Sigmoid colon (tissue), 6 donors: ENCODE measurements at regions not wholly inside any gene's neighbourhood (a gene's known extent, or its start where the extent isn't known, plus 50 kb on each side); places are given as distances from the start of the nearest gene placed in this dataset.

Experiments
- DNase-seq: peaks from one replicate; pipeline ENCODE4 v3.0.0-alpha.2; 2019
- H3K27ac ChIP-seq, 4 donors: fragments of 200-600 bp; sonication (generic); one replicate each; pipeline ENCODE4 v1.5.1; 2016 to 2019; ENCODE audit warnings: mild to moderate bottlenecking in 1 of 4
- H3K27me3 ChIP-seq, 3 donors: fragments of 200-600 bp; sonication (generic); one replicate each; pipeline ENCODE4 v1.5.1; 2019; ENCODE audit warnings: mild to moderate bottlenecking in 1 of 3
- H3K36me3 ChIP-seq, 4 donors: fragments of 200-600 bp; sonication (generic); one replicate each; pipeline ENCODE4 v1.5.1; 2016 to 2019
- H3K4me1 ChIP-seq, 4 donors: fragments of 200-600 bp; sonication (generic); one replicate each; pipeline ENCODE4 v1.5.1; 2017 to 2019
- H3K4me3 ChIP-seq, 4 donors: fragments of 200-600 bp; sonication (generic); one replicate each; pipeline ENCODE4 v1.5.1; 2017 to 2019; ENCODE audit warnings: mild to moderate bottlenecking in 2 of 4, moderate library complexity in 1 of 4
- H3K9me3 ChIP-seq, 4 donors: fragments of 200-600 bp in 3 of 4; sonication (generic) in 3 of 4; one replicate each; pipeline versions ENCODE4 v1.5.1 to v1.6.1; 2013 to 2019
- CTCF ChIP-seq, 4 experiments: fragments of 450-650 bp in 3 of 4; fragments of 200-600 bp in 1 of 4; IDR thresholded peaks; one replicate each; pipeline ENCODE4 v1.5.1; 2016 to 2019; ENCODE audit warnings: antibody characterized with exemption in 4 of 4, mild to moderate bottlenecking in 3 of 4, moderate library complexity in 2 of 4
- EP300 ChIP-seq, 4 donors: sonication (generic); formaldehyde crosslinking; IDR thresholded peaks; one replicate each; pipeline ENCODE4 v1.6.1; 2017; ENCODE audit warnings: antibody characterized with exemption in 4 of 4
- POLR2A ChIP-seq, 2 donors: fragments of 450-650 bp; IDR thresholded peaks; one replicate each; pipeline ENCODE4 v1.6.1; 2016; ENCODE audit warnings: antibody characterized with exemption in 2 of 2, mild to moderate bottlenecking in 2 of 2, moderate library complexity in 2 of 2
- POLR2AphosphoS5 ChIP-seq, 4 donors: sonication (generic); formaldehyde crosslinking; IDR thresholded peaks; one replicate each; pipeline ENCODE4 v1.6.1; 2017; ENCODE audit warnings: antibody characterized with exemption in 4 of 4
- WGBS, 2 donors: extraction: QIAGEN DNeasy Blood & Tissue Kit; methylation state at CpG; one replicate each; pipeline ENCODE4 v1.1.7; 2013; 5-methylcytosine and 5-hydroxymethylcytosine counted together
- intact Hi-C: fragments of 100-400 bp; cut with DNase I; formaldehyde crosslinking; loops from one replicate; pipeline ENCODE4 v1.15.1; 2023
- donor health status: healthy with polysubstance abuse.
- donor health status: healthy.

DNA sequence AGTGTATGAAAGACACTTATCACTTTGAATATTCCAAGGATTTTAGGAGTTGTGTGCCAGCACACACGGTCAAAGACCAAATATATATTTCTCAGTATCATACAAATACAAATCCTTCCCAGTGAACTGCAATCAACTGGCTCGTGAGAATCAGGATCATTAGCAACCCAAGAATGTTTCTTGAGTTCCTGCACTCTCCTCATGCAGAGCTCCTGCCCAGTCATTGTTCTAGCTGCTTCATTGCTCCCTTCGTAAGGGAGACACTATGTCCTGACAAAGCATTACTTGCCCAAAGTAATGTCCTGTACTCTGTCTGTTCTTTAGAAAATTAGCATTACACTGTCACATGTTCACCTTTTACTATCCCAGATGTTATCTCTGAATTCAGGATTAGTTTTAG, 92.0 kb upstream of the SLC4A7 start:
- Histone ChIP-seq H3K4me1 (peaks cover 0 to 15% (median 11%) of the 10 kb centered on the region in 4 donors), H3K27ac (no peak overlapping the region), H3K4me3 (no peak overlapping the region), H3K9me3 (no peaks in the 10 kb centered on the region), H3K27me3 (no peaks in the 10 kb centered on the region), H3K36me3 (no peaks in the 10 kb centered on the region)
- DNase-seq = no peak
- intact Hi-C loops = no loop called here
- TF ChIP-seq EP300 (IDR thresholded peaks at IDR 0.05) (no peak), POLR2A (IDR thresholded peaks at IDR 0.05) (no peak), CTCF (IDR thresholded peaks at IDR 0.05) (no peak), POLR2AphosphoS5 (IDR thresholded peaks at IDR 0.05) (no peak)
- 77 to 89% methylated on average over 3 of the region's 3 CpGs for WGBS, 2 donors

GRCh38 chr3:27575499-27575898, 91.3 kb upstream of the SLC4A7 start:
- Histone ChIP-seq H3K27ac (no peak overlapping the region), H3K9me3 (no peaks in the 10 kb centered on the region), H3K36me3 (no peaks in the 10 kb centered on the region), H3K27me3 (no peaks in the 10 kb centered on the region), H3K4me3 (no peak overlapping the region), H3K4me1 (peaks cover 0 to 21% (median 18%) of the 10 kb centered on the region in 4 donors)
- intact Hi-C loops = no loop called here
- 61 to 77% methylated on average over 3 of the region's 3 CpGs for WGBS, 2 donors
- no peak for DNase-seq
- no peak for TF ChIP-seq CTCF (IDR thresholded peaks at IDR 0.05)
- TF ChIP-seq POLR2AphosphoS5 (IDR thresholded peaks at IDR 0.05) = no peak
- TF ChIP-seq EP300 (IDR thresholded peaks at IDR 0.05) = no peak
- no peak for TF ChIP-seq POLR2A (IDR thresholded peaks at IDR 0.05)

DNA sequence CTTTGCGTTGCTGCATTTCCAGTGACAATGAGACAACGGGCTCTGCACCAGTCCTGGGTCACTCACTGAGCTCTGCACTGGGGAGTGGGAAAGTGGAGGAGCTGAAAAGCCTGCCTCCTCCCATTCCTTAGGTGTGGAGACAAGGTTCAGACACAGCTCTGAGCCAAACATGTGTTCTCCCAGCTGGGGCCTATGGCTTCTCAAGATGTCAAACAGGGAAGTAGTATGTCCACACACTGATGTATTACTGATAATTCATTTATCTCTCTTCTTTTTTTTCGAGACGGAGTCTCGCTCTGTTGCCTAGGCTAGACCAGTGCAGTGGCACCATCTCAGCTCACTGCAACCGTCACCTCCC, 90.2 kb upstream of the SLC4A7 start:
- no peaks in the 10 kb centered on the region for H3K27me3 ChIP-seq
- H3K9me3 ChIP-seq = no peaks in the 10 kb centered on the region
- H3K36me3 ChIP-seq = no peaks in the 10 kb centered on the region
- TF ChIP-seq POLR2AphosphoS5 (IDR thresholded peaks at IDR 0.05) (no peak), POLR2A (IDR thresholded peaks at IDR 0.05) (no peak), EP300 (IDR thresholded peaks at IDR 0.05) (no peak), CTCF (IDR thresholded peaks at IDR 0.05) (no peak)
- intact Hi-C loops = loop anchor here (5.0 kb wide), 2 partner anchors 58 to 252 kb away; no protein-coding TSS in a partner anchor
- H3K4me1 ChIP-seq = peaks cover 0 to 31% (median 28%) of the 10 kb centered on the region in 4 donors
- 63 to 78% methylated on average over 6 of the region's 6 CpGs for WGBS, 2 donors
- no peak overlapping the region for H3K4me3 ChIP-seq
- no peak for DNase-seq
- peak overlapping the region in 1 of 4 donors; percentile 30 for H3K27ac ChIP-seq

DNA sequence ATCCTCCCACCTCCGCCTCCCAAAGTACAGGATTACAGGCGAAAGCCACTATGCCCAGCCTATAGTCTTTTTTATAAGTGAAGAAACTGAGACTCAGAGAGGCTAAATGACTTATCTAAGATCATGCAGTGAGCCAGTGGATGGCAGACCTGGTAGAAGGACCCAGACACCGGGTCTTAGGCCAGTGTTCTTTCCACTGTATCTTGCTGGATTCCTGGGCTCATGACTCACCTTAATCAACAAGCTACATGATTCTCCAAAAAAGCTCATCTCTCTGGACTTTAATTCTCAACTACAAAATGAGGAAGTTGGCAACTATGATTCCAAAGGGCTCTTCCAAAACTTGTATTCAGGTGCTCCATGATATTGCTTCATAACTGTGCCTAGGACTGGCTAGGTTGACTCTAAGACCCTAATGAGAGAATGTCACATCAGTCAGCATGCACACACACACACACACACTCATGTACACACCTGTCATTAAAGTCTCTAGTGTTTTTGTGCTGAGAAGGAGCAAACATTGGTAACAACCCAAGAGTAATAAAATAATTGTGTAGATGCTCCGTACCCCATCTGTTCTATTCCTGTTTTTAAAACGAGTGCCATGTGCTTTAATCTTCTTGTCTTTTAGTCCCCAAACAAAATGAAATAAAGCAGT, 89.7 kb upstream of the SLC4A7 start:
- WGBS, 2 donors = 58 to 74% methylated on average over 5 of the region's 5 CpGs
- H3K9me3 ChIP-seq = no peaks in the 10 kb centered on the region
- no peaks in the 10 kb centered on the region for H3K27me3 ChIP-seq
- H3K36me3 ChIP-seq = no peaks in the 10 kb centered on the region
- intact Hi-C loops = loop anchor here (5.0 kb wide), 2 partner anchors 58 to 252 kb away; no protein-coding TSS in a partner anchor
- H3K27ac ChIP-seq = peak overlapping the region in 1 of 4 donors; percentile 30
- H3K4me3 ChIP-seq = no peak overlapping the region
- peaks cover 0 to 37% (median 33%) of the 10 kb centered on the region in 4 donors for H3K4me1 ChIP-seq
- DNase-seq = no peak
- TF ChIP-seq CTCF (IDR thresholded peaks at IDR 0.05) (no peak), POLR2AphosphoS5 (IDR thresholded peaks at IDR 0.05) (no peak), EP300 (IDR thresholded peaks at IDR 0.05) (no peak), POLR2A (IDR thresholded peaks at IDR 0.05) (no peak)
